ENCODE measurements at regions not wholly inside any gene's neighbourhood (a gene's known extent, or its start where the extent isn't known, plus 50 kb on each side); places are given as distances from the start of the nearest gene placed in this dataset.

GRCh38 chr12:98022961-98023360, 492.4 kb upstream of the TMPO start:
- Histone ChIP-seq H3K27me3 (ENCODE audit: insufficient read depth, poor library complexity, severe bottlenecking) (no peaks in the 10 kb centered on the region), H3K4me3 (replicated peaks; ENCODE audit: insufficient read depth, low read length) (no peak overlapping the region), H3K27ac (replicated peaks) (no peak overlapping the region)
- no peak for DNase-seq (ENCODE audit: low read depth in 1 of 2, low spot score in 1 of 2)
- TF ChIP-seq CTCF (IDR thresholded peaks at IDR 0.05; ENCODE audit: insufficient read depth, low read length) (no peak), SPI1 (IDR thresholded peaks at IDR 0.05; ENCODE audit: borderline replicate concordance, low read depth) (no peak), GABPA (IDR thresholded peaks at IDR 0.05; ENCODE audit: low read depth) (no peak), REST (IDR thresholded peaks at IDR 0.05; ENCODE audit: insufficient replicate concordance, low read depth) (no peak), POLR2AphosphoS5 (IDR thresholded peaks at IDR 0.05; ENCODE audit: low read depth) (no peak)

- Histone ChIP-seq H3K27me3 (ENCODE audit: insufficient read depth, poor library complexity, severe bottlenecking) (no peaks in the 10 kb centered on the region), H3K4me3 (replicated peaks; ENCODE audit: insufficient read depth, low read length) (no peak overlapping the region), H3K27ac (replicated peaks) (no peak overlapping the region)
- DNase-seq (ENCODE audit: low read depth in 1 of 2, low spot score in 1 of 2): no peak
- TF ChIP-seq CTCF (IDR thresholded peaks at IDR 0.05; ENCODE audit: insufficient read depth, low read length): no peak
- TF ChIP-seq POLR2AphosphoS5 (IDR thresholded peaks at IDR 0.05; ENCODE audit: low read depth): no peak
- TF ChIP-seq SPI1 (IDR thresholded peaks at IDR 0.05; ENCODE audit: borderline replicate concordance, low read depth): no peak
- TF ChIP-seq GABPA (IDR thresholded peaks at IDR 0.05; ENCODE audit: low read depth): no peak
- TF ChIP-seq REST (IDR thresholded peaks at IDR 0.05; ENCODE audit: insufficient replicate concordance, low read depth): no peak
These were observed 477.8 kb upstream of the TMPO start for GRCh38 chr12:98037401-98038140.

GRCh38 chr12:98042668-98043067, 472.7 kb upstream of the TMPO start:
- Histone ChIP-seq H3K27ac (replicated peaks) (no peak overlapping the region), H3K27me3 (ENCODE audit: insufficient read depth, poor library complexity, severe bottlenecking) (peaks cover 2% of the 10 kb centered on the region), H3K4me3 (replicated peaks; ENCODE audit: insufficient read depth, low read length) (no peak overlapping the region)
- no peak for TF ChIP-seq GABPA (IDR thresholded peaks at IDR 0.05; ENCODE audit: low read depth)
- TF ChIP-seq POLR2AphosphoS5 (IDR thresholded peaks at IDR 0.05; ENCODE audit: low read depth): no peak
- no peak for TF ChIP-seq REST (IDR thresholded peaks at IDR 0.05; ENCODE audit: insufficient replicate concordance, low read depth)
- no peak for TF ChIP-seq SPI1 (IDR thresholded peaks at IDR 0.05; ENCODE audit: borderline replicate concordance, low read depth)
- TF ChIP-seq CTCF (IDR thresholded peaks at IDR 0.05; ENCODE audit: insufficient read depth, low read length): no peak
- no peak for DNase-seq (ENCODE audit: low read depth in 1 of 2, low spot score in 1 of 2)

All from HL-60 (cell line).